GM18507 (cell line): ENCODE measurements at regions not wholly inside any gene's neighbourhood (a gene's known extent, or its start where the extent isn't known, plus 50 kb on each side); places are given as distances from the start of the nearest gene placed in this dataset.

Experiments
- DNase-seq: peaks from one replicate; pipeline ENCODE4 v3.0.0; 2011; ENCODE audit warnings: low read depth; ENCODE audit not compliant: insufficient read length; ENCODE audit errors: extremely low spot score
- FAIRE-seq: peaks from 2 replicates; lab custom pipeline; 2011; peaks lifted over from hg19 to GRCh38; lab: Jason Lieb, UNC

- FAIRE-seq, result no peak
- DNase-seq, result no peak
Measured at GRCh38 chr18:31213641-31214040, 51.0 kb upstream of the DSC1 start.

- FAIRE-seq, result no peak
- no peak for DNase-seq
Measured at GRCh38 chr18:31217038-31217849, 54.6 kb upstream of the DSC1 start.

- no peak for DNase-seq
- no peak for FAIRE-seq
Measured at GRCh38 chr18:31218671-31219383, 56.2 kb upstream of the DSC1 start.

GRCh38 chr18:31219395-31219794 lies 56.7 kb upstream of the DSC1 start:
- FAIRE-seq (no peak), DNase-seq (no peak)

- no peak for DNase-seq
- FAIRE-seq, result no peak
Measured at GRCh38 chr18:31223371-31223770, 60.7 kb upstream of the DSC1 start.

- FAIRE-seq, result no peak
- no peak for DNase-seq
Measured at GRCh38 chr18:31225668-31226067, 63.0 kb upstream of the DSC1 start.

GRCh38 chr18:31227497-31228229 lies 65.0 kb upstream of the DSC1 start:
- DNase-seq, result no peak

GRCh38 chr18:31229829-31230228 lies 67.2 kb upstream of the DSC1 start:
- DNase-seq (no peak), FAIRE-seq (no peak)

More at GRCh38 chr18:31227497-31228229, 65.0 kb upstream of the DSC1 start:
- FAIRE-seq, result no peak

GRCh38 chr18:31230495-31230894 lies 67.8 kb upstream of the DSC1 start:
- no peak for DNase-seq
- peak; percentile 66 for FAIRE-seq

GRCh38 chr18:31232013-31232412 lies 69.4 kb upstream of the DSC1 start:
- no peak for DNase-seq
- no peak for FAIRE-seq

- DNase-seq (no peak), FAIRE-seq (no peak)
Measured at GRCh38 chr18:31232775-31233424, 70.2 kb upstream of the DSC1 start.

- FAIRE-seq (peak; percentile 15), DNase-seq (no peak)
Measured at GRCh38 chr18:31233621-31234275, 71.1 kb upstream of the DSC1 start.

- no peak for FAIRE-seq
Measured at GRCh38 chr18:31235856-31236255, 73.2 kb upstream of the DSC1 start.

GRCh38 chr18:31237142-31237541 lies 74.5 kb upstream of the DSC1 start:
- no peak for DNase-seq
- FAIRE-seq, result no peak

More at GRCh38 chr18:31235856-31236255, 73.2 kb upstream of the DSC1 start:
- no peak for DNase-seq

GRCh38 chr18:31241425-31241824 lies 76.5 kb upstream of the DSG1 start:
- DNase-seq (no peak), FAIRE-seq (no peak)

GRCh38 chr18:31241900-31242409 lies 76.0 kb upstream of the DSG1 start:
- FAIRE-seq, result peak; percentile 76
- DNase-seq, result no peak

GRCh38 chr18:31243740-31244512 lies 74.0 kb upstream of the DSG1 start:
- no peak for DNase-seq
- FAIRE-seq, result peak; percentile 52

GRCh38 chr18:31244771-31245394 lies 73.1 kb upstream of the DSG1 start:
- DNase-seq, result no peak
- FAIRE-seq, result peak; percentile 35
